ENCODE measurements at regions not wholly inside any gene's neighbourhood (a gene's known extent, or its start where the extent isn't known, plus 50 kb on each side); places are given as distances from the start of the nearest gene placed in this dataset.
"Not testable (repeated sequence)": the region's sequence is repeated elsewhere in the genome, so short reads cannot be mapped to it uniquely, and the experiment has no call there.

- no peak for DNase-seq (ENCODE audit: low read depth in 2 of 2)
These were observed 92.2 kb upstream of the NT5E start for GRCh38 chr6:85357651-85358050.

DNA sequence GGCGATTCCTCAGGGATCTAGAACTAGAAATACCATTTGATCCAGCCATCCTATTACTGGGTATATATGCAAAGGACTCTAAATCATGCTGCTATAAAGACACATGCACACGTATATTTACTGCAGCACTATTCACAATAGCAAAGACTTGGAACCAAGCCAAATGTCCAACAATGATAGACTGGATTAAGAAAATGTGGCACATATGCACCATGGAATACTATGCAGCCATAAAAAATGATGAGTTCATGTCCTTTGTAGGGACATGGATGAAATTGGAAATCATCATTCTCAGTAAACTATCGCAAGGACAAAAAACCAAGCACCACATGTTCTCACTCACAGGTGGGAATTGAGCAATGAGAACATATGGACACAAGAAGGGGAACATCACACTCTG is 93.1 kb upstream of the NT5E start:
- not testable (repeated sequence) for DNase-seq (ENCODE audit: low read depth in 2 of 2)

DNA sequence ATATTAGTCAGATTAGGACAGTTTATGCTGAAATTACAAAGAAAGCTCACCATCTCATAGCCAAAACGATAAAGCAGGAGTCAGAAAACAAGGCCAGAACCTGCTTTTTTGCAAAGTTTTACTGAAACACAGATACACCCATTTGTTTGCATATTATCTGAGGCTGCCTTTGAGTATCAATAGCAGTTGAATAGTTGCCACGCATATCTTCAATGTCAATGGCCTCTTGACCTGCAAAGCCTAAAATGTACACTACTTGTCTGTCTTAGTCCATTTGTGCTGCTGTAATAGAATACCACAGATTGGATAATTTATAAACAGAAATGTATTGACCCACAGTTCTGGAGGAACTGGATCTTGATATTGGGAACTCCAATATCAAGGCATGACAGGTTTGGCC is 94.1 kb upstream of the NT5E start:
- DNase-seq (ENCODE audit: low read depth in 2 of 2), result no peak

DNA sequence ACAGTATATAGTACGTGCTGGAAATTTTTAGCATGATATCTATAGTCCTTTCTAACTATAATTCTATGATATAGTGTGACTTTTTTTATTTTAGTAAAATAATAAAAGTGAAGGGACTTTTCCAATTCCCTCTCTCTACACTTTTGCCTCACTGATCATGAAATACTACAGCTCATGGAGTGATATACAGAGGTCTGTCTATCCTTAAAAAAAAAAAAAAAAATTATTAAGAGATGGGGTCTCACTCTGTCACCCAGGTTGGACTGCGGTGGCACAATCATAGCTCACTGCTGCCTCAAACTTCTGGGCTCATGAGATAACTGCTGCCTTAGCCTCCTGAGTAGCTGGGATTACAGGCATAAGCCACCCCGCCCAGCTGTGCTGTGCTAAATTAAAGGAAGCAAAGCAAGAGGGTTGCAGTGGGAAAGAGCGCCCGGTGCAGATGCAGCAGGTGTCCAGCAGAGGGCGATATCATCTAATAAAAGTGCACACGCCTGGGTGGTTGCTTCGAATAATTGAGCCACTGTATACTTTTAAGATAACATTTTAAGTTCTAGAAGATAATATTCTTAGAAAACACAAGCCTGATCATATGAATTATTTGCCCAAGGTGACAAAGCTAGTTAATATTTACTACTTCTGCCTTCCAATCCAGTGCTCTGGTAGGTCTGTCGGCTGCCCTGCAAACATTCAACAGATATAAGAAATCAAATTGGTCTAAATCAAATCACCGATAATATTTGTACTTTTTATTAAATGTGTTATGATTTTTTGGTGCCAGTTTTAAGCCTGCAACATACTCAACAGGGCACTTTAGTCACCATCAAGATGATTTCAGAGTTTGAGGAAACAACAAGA is 94.9 kb upstream of the NT5E start:
- DNase-seq (ENCODE audit: low read depth in 2 of 2), result peak in 1 of 2 experiments; percentile 29

DNA sequence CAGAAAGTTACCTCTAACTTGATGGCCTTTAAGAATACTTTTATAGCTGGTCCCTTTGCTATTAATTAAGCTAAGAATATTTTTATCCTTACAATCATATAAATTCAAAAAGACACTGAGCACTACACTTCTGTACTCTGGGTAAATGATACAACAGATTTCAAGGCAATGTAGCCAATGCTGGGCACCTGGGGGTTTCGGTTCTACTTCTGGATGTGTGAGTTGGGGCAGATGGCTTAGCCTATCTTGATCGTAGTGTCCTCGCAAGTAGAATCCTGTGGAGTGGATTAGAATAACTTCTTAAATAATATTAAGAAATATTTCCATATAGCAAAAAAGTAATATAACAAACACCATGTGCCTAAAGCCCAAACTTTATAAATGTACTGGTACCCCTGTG is 96.9 kb upstream of the NT5E start:
- no peak for DNase-seq (ENCODE audit: low read depth in 2 of 2)

GRCh38 chr6:85348643-85349042 is 101.2 kb upstream of the NT5E start:
- no peak for DNase-seq (ENCODE audit: low read depth in 2 of 2)

- DNase-seq (ENCODE audit: low read depth in 2 of 2), result no peak
These were observed 102.1 kb upstream of the NT5E start for GRCh38 chr6:85347812-85348211.

DNA sequence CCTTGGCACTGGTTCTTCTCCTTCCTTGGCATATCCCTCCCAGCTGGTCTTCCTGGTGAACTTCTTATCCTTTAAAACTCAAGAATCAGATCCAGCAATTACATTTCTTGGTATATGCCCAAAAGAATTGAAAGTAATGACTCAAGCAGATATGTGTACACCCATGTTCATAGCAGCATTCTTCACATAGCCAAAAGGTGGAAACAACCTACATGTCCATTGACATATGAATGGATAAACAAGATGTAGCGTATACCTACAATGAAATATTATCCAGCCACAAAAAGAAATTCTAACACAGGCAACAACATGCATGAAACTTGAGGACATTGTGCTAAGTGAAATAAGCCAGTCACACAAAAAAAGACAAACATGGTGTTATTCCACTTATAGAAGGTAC is 103.7 kb upstream of the NT5E start:
- no peak for DNase-seq (ENCODE audit: low read depth in 2 of 2)

- DNase-seq (ENCODE audit: low read depth in 2 of 2), result no peak
These were observed 104.9 kb upstream of the NT5E start for GRCh38 chr6:85344996-85345395.

DNA sequence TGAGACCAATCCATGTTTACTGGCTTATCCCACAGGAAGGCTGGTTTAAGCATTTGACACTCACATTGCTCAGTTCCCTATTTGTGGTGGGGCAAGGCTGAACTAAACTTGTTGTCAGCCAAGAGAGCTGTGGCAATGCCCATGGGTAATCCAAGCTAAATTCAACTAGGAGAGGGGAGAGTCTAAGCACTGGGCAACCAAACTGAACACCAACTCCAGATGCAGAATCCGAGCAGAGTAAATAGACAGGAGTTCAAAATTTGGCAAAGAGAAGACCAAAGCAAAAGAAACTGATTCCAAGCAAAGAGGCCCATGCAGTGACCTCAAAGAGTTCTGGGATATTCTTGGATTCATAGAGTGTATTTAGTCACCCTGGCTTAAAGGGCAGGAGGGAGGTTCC is 106.5 kb upstream of the NT5E start:
- DNase-seq (ENCODE audit: low read depth in 2 of 2), result no peak

DNA sequence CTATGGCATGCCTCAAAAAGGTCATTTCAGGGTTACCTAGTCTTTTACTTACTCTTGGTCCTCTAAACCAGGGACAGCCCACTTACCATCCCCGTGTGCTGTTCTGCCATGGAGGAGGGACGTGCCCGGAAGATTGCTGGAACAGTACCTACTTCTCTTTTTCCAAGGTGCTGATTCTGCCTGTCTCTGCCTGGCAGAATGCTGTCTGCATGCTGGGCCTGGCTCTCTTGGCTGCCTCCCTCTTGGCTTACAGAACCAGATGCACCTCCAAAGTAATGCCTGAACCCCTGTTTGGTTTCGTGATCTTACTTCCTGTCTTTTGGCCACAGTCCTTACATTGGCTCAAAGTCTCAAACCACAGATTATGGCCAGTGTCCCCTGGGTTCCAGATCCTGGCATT is 120.7 kb upstream of the NT5E start:
- DNase-seq (ENCODE audit: low read depth in 2 of 2), result no peak

DNA sequence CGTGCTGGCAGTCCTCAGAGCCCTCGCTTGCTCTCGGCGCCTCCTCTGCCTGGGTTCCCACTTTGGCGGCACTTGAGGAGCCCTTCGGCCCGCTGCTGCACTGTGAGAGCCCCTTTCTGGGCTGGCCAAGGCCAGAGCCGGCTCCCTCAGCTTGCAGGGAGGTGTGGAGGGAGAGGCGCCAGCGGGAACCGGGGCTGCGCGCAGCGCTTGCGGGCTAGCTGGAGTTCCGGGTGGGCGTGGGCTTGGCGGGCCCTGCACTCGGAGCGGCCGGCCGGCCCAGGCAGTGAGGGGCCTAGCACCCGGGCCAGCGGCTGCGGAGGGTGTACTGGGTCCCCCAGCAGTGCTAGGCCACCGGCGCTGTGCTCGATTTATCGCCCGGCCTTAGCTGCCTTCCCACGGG is 124.1 kb upstream of the NT5E start:
- not testable (repeated sequence) for DNase-seq (ENCODE audit: low read depth in 2 of 2)

DNA sequence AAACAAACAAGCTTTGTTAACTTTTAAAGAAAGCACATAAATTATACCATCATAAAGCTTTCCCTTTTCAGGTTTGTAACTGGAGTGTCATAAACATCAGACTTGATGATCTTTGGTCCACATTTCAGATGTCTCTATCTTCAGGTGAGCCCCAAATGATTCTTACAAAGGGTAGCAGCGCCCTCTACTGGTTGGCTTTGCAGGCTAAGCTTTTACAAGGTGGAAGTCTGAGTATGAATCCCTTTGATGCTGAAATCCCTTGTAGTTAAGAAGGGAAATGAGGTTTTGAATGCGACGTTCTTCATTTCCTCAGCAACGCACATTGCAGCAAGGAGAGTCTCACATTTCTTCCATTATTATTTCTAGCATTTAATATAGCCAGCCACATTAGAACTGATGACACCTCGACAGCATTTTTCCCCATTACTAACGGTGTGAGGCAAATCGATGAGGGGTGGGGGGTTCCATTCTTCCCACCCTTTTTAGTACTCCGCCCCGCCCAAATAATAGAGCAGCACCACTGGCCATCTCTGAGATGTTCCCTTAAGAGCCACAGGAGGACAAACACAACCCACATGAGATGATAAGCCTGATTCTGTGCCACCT is 126.3 kb upstream of the NT5E start:
- peak; percentile 25 to 44 for DNase-seq (ENCODE audit: low read depth in 2 of 2)

GRCh38 chr6:85322446-85323105 is 127.3 kb upstream of the NT5E start:
- no peak for DNase-seq (ENCODE audit: low read depth in 2 of 2)

DNA sequence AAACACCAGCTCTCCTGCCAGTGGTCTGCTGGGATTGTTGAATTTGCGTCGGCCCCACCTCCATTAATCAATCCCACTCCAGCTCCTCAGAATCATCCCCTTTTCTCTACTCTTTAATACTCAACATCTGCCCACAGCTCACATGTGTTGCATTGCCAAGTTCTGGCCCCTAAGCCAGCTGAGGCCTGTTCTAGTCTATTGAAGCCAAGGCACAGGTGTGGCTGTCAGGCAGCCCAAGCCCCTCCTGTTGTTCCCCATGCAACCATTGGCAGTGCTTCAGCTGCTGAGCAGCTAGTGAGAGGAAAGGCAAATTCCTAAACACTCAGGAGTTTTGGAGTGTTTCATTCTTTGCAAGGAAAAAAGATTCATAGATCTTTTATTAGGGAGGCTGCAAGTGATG is 128.0 kb upstream of the NT5E start:
- DNase-seq (ENCODE audit: low read depth in 2 of 2), result no peak

DNA sequence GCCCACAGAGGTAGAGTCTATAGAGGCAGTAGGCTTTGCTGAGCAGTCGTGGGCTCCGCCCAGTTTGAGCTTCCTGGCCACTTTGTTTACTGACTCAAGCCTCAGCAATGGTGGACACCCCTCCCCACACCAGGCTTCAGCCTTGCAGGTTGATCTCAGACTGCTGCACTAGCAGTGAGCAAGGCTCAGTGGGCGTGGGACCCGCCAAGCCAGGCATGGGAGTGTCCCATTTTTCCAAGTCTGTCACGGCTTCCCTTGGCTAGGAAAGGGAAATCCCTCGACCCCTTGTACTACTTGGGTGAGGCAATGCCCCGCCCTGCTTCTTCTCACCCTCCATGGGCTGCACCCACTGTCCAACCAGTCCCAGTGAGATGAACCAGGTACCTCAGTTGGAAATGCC is 135.3 kb upstream of the NT5E start:
- DNase-seq (ENCODE audit: low read depth in 2 of 2), result no peak

DNA sequence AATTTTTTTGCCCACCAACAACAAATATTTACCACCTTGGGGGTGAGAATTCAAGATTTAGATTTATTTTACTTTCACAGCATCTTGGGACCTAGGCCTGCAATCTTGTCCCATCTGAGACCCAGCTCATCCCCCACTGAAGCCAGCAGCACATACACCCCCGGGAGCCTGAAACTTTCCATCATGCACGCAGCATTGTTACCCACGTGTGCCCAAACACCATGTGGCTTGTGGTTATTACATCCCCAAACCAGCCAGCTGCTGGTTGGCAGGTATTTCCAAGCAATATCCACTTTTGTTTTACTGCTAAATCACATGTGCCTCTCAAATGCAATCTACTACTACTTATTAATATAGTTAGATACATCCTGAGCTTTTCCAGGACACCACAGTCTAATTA is 149.3 kb upstream of the NT5E start:
- DNase-seq (ENCODE audit: low read depth in 2 of 2), result no peak

DNA sequence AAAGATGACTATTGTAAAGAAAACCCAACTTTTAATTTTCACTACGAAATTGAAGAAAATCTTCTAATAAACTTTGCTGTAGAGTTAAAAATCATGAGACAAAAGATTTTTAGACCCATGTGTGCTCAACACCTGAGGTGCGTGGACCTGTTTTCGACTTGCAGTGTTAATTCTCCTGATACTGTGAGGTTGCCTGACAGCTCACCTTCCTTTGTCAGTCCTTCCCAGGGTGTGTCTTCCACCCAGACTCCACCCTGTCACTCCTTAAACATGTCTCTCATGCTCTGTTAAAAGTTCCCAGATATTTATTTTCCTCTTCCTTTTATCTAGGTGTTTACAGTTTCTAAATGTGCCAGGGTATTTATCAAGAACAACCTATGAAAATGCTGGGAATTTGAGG is 151.3 kb upstream of the NT5E start:
- no peak for DNase-seq (ENCODE audit: low read depth in 2 of 2)

DNA sequence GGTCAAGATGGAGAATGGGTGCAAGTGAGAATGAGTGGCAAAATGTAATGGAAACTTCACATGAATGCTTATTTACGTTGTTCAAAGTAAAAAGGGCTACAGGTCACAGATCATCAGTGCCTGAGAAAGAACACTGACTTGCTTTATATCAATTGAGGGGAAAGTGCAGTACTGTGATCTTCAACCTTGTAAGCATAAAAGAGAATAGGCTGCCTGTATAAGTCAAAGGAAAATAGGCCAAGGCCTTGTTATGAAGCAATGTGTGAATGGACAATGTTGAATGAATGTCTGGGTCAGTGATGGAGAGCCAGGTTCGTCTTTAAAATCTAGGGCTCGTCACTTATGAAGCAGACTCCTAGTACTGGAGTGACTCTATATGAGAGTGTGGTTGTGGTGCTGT is 158.6 kb upstream of the NT5E start:
- no peak for DNase-seq (ENCODE audit: low read depth in 2 of 2)

GRCh38 chr6:85287654-85288053 is 162.2 kb upstream of the NT5E start:
- DNase-seq (ENCODE audit: low read depth in 2 of 2), result no peak

DNA sequence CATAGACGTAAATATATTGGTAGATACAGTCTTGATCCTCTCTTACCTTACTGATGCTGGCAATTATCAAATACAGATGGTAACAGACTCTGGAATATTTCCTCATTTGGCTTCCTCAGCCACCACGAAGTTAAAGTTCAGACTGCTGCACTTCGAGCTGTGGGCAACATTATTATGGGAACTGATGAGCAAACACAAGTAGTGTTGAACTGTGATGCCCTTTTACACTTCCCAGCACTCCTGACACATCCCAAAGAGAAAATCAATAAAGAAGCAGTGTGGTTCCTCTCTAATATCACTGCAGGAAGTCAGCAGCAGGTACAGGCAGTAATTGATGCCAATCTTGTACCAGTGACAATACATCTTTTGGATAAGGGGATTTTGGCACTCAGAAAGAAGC is 162.7 kb upstream of the NT5E start:
- no peak for DNase-seq (ENCODE audit: low read depth in 2 of 2)

GRCh38 chr6:85286507-85286906 is 163.4 kb upstream of the NT5E start:
- DNase-seq (ENCODE audit: low read depth in 2 of 2), result not testable (repeated sequence)

DNA sequence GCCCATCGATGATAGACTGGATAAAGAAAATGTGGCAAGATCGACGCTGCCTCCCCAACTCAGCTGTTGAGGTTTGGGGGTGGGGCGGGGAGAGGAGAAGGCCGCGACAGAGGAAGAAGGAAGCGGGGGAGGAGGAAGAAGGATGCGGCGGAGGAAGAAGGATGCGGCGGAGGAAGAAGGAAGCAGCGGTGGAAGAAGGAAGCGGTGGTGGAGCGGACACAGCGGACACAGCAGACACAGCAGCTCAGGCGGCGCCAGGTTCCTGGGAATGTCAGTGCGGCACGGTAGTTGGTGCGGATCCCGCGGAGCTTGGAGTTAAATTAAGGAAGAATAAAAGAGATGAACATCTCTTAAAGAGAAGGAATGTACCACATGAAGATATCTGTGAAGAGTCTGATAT is 163.9 kb upstream of the NT5E start:
- no peak for DNase-seq (ENCODE audit: low read depth in 2 of 2)

Measured in fibroblast of skin of left biceps (primary cell).